ENCODE measurements at regions not wholly inside any gene's neighbourhood (a gene's known extent, or its start where the extent isn't known, plus 50 kb on each side); places are given as distances from the start of the nearest gene placed in this dataset.

DNA sequence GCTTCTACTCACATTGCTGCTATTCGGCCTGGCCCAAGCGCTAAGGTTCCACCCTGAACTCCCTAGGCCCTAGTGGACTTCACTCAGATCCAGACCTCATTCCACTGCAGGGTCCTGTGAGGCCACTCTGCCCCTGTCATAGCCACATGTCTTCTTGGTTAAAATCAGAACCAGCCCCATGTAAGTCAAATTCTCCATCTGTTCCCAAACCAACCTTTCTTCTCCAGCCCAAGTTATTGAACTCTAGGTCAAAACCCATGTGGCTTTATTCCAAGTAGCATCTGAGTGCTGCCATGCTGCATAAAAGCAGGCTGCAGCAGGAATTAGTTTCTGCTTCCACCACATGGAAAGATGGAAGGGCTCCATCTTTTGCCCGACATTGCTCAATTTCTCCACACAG, 281.2 kb downstream of the SNX13 start:
- 95% methylated on average over 2 of the region's 3 CpGs for WGBS (ENCODE audit: insufficient coverage)
- intact Hi-C loops (cut with micrococcal nuclease): no loop called here
- Mint-ChIP-seq H3K9me3 (peaks cover 0 to 3% (median 2%) of the 10 kb centered on the region in 7 donors), H3K27me3 (ENCODE audit: low read depth in 3 of 3) (peaks cover 0 to 2% (median 0%) of the 10 kb centered on the region in 3 donors), H3K4me1 (peaks cover 6% of the 10 kb centered on the region), H3K4me3 (no peak overlapping the region), H3K36me3 (no peaks in the 10 kb centered on the region), H3K27ac (no peak overlapping the region)
- Histone ChIP-seq H3K4me3 (replicated peaks in 1 of 3; ENCODE audit: low read depth in 2 of 3, low read length in 3 of 3) (no peak overlapping the region), H3K9ac (ENCODE audit: insufficient read depth, low read length, poor library complexity, severe bottlenecking) (no peak overlapping the region), H3K4me1 (ENCODE audit: control insufficient read depth in 1 of 2, insufficient read depth in 2 of 2, low read length in 2 of 2) (peaks cover 0 to 5% of the 10 kb centered on the region in 2 donors), H3K9me3 (replicated peaks in 1 of 2; ENCODE audit: control insufficient read depth in 1 of 2, insufficient read depth in 1 of 2, low read length in 2 of 2) (no peaks in the 10 kb centered on the region), H2AFZ (ENCODE audit: insufficient read depth, low read depth, low read length, poor library complexity, severe bottlenecking) (no peak overlapping the region), H3K36me3 (replicated peaks in 1 of 2; ENCODE audit: control insufficient read depth in 1 of 2, insufficient read depth in 2 of 2, low read length in 2 of 2) (no peaks in the 10 kb centered on the region), H3K79me2 (ENCODE audit: insufficient read depth, low read length) (no peaks in the 10 kb centered on the region), H3K27ac (ENCODE audit: low read depth in 1 of 2, low read length in 2 of 2) (no peak overlapping the region), H4K20me1 (ENCODE audit: insufficient read depth, low read length) (no peaks in the 10 kb centered on the region), H3K4me2 (replicated peaks; ENCODE audit: extremely low read depth, low read length, poor library complexity, severe bottlenecking) (no peak overlapping the region), H3K27me3 (ENCODE audit: control insufficient read depth in 2 of 2, insufficient read depth in 2 of 2, low read length in 2 of 2) (no peaks in the 10 kb centered on the region)
- TF ChIP-seq, protein P1, sequence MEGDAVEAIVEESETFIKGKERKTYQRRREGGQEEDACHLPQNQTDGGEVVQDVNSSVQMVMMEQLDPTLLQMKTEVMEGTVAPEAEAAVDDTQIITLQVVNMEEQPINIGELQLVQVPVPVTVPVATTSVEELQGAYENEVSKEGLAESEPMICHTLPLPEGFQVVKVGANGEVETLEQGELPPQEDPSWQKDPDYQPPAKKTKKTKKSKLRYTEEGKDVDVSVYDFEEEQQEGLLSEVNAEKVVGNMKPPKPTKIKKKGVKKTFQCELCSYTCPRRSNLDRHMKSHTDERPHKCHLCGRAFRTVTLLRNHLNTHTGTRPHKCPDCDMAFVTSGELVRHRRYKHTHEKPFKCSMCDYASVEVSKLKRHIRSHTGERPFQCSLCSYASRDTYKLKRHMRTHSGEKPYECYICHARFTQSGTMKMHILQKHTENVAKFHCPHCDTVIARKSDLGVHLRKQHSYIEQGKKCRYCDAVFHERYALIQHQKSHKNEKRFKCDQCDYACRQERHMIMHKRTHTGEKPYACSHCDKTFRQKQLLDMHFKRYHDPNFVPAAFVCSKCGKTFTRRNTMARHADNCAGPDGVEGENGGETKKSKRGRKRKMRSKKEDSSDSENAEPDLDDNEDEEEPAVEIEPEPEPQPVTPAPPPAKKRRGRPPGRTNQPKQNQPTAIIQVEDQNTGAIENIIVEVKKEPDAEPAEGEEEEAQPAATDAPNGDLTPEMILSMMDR (IDR thresholded peaks at IDR 0.05): no peak
- DNase-seq: no peak

DNA sequence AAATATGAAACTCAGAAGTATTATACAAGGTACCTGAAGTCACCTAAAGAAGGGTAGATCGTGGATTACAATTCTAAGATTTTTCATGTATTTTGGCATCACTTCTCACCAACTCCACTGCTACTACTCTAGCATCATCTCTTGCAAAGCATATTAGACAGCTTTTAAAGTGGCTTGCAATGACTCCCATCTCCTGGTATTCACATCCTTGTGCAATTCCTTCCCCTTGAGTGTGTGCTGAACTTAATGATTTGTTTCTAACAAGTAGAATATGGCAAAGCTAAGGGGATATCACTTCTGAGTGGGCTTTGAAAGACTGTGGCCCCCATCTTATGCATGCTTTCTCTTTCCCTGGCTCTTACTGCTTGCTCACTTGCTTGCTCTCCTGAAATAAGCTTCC, 280.2 kb downstream of the SNX13 start:
- Histone ChIP-seq H3K4me3 (replicated peaks in 1 of 3; ENCODE audit: low read depth in 2 of 3, low read length in 3 of 3) (no peak overlapping the region), H3K36me3 (replicated peaks in 1 of 2; ENCODE audit: control insufficient read depth in 1 of 2, insufficient read depth in 2 of 2, low read length in 2 of 2) (no peaks in the 10 kb centered on the region), H3K27me3 (ENCODE audit: control insufficient read depth in 2 of 2, insufficient read depth in 2 of 2, low read length in 2 of 2) (no peaks in the 10 kb centered on the region), H3K27ac (ENCODE audit: low read depth in 1 of 2, low read length in 2 of 2) (no peak overlapping the region), H3K4me2 (replicated peaks; ENCODE audit: extremely low read depth, low read length, poor library complexity, severe bottlenecking) (no peak overlapping the region), H3K9ac (ENCODE audit: insufficient read depth, low read length, poor library complexity, severe bottlenecking) (no peak overlapping the region), H3K9me3 (replicated peaks in 1 of 2; ENCODE audit: control insufficient read depth in 1 of 2, insufficient read depth in 1 of 2, low read length in 2 of 2) (no peaks in the 10 kb centered on the region), H3K79me2 (ENCODE audit: insufficient read depth, low read length) (no peaks in the 10 kb centered on the region), H3K4me1 (ENCODE audit: control insufficient read depth in 1 of 2, insufficient read depth in 2 of 2, low read length in 2 of 2) (peaks cover 0 to 2% of the 10 kb centered on the region in 2 donors), H4K20me1 (ENCODE audit: insufficient read depth, low read length) (no peaks in the 10 kb centered on the region), H2AFZ (ENCODE audit: insufficient read depth, low read depth, low read length, poor library complexity, severe bottlenecking) (no peak overlapping the region)
- no CpG with 5 or more reads among the region's 1 CpG for WGBS (ENCODE audit: insufficient coverage)
- peaks cover 0 to 2% (median 0%) of the 10 kb centered on the region in 3 donors for H3K27me3 Mint-ChIP-seq (ENCODE audit: low read depth in 3 of 3)
- no peaks in the 10 kb centered on the region for H3K36me3 Mint-ChIP-seq
- no peak overlapping the region for H3K27ac Mint-ChIP-seq
- H3K4me3 Mint-ChIP-seq: no peak overlapping the region
- DNase-seq: no peak
- H3K4me1 Mint-ChIP-seq: peaks cover under 1% of the 10 kb centered on the region
- peaks cover 0 to 3% (median 2%) of the 10 kb centered on the region in 7 donors for H3K9me3 Mint-ChIP-seq
- TF ChIP-seq, protein P1 (IDR thresholded peaks at IDR 0.05): no peak
- intact Hi-C loops (cut with micrococcal nuclease): no loop called here

Measured in CD14-positive monocyte (primary cell).